HepG2 (cell line): ENCODE measurements at regions not wholly inside any gene's neighbourhood (a gene's known extent, or its start where the extent isn't known, plus 50 kb on each side); places are given as distances from the start of the nearest gene placed in this dataset.

ENCODE experiments used
- CHCHD3 ChIP-seq: sonication (generic); formaldehyde crosslinking; IDR thresholded peaks from 2 replicates; pipeline ENCODE4 v1.8.0; 2022; ENCODE audit warnings: mild to moderate bottlenecking, missing genetic modification reagents, moderate library complexity
- FOXK1 ChIP-seq: sonication (generic); formaldehyde crosslinking; IDR thresholded peaks from 2 replicates; pipeline ENCODE4 v1.4.0; 2020; ENCODE audit warnings: low read depth, missing genetic modification reagents, borderline replicate concordance
- POLR2AphosphoS5 ChIP-seq: IDR thresholded peaks from 2 replicates; pipeline ENCODE4 v1.6.1; 2012; ENCODE audit warnings: low read depth, low read length
- SMAD1 ChIP-seq: sonication (generic); formaldehyde crosslinking; IDR thresholded peaks from 2 replicates; pipeline ENCODE4 v1.4.0; 2020; ENCODE audit warnings: missing genetic modification reagents, low read depth, mild to moderate bottlenecking, borderline replicate concordance
- SOX13 ChIP-seq, 3 experiments: fragments of 450-650 bp in 1 of 3; sonication (generic) in 1 of 3; formaldehyde crosslinking in 1 of 3; IDR thresholded peaks in 2 of 3; conservative IDR thresholded peaks in 1 of 3; 2 replicates each; pipeline versions ENCODE4 v1.5.0 to v1.6.1; 2016 to 2020; ENCODE audit warnings: antibody characterized with exemption in 1 of 3, mild to moderate bottlenecking in 1 of 3, missing compliant biosample characterization in 1 of 3, missing genetic modification reagents in 1 of 3, moderate library complexity in 1 of 3
- STAT5B ChIP-seq: sonication (generic); formaldehyde crosslinking; IDR thresholded peaks from 2 replicates; pipeline ENCODE4 v1.4.0; 2020; ENCODE audit warnings: missing genetic modification reagents
- TOE1 ChIP-seq: sonication (generic); formaldehyde crosslinking; IDR thresholded peaks from 2 replicates; pipeline ENCODE4 v1.4.0; 2020; ENCODE audit warnings: mild to moderate bottlenecking, missing genetic modification reagents
- ZC3H13 ChIP-seq: sonication (generic); formaldehyde crosslinking; IDR thresholded peaks from 2 replicates; pipeline ENCODE4 v1.8.1; 2023; ENCODE audit warnings: mild to moderate bottlenecking, missing genetic modification reagents, moderate library complexity
- ZFP1 ChIP-seq: IDR thresholded peaks from 2 replicates; pipeline ENCODE4 v1.6.1; 2016
- ZFP91 ChIP-seq: sonication (generic); formaldehyde crosslinking; IDR thresholded peaks from 2 replicates; pipeline ENCODE4 v1.9.0; 2022; ENCODE audit warnings: missing genetic modification reagents, mild to moderate bottlenecking, borderline replicate concordance
- ZMYM4 ChIP-seq: sonication (generic); formaldehyde crosslinking; IDR thresholded peaks from 2 replicates; pipeline ENCODE4 v1.8.1; 2023; ENCODE audit warnings: mild to moderate bottlenecking, missing genetic modification reagents
- ZNF18 ChIP-seq: sonication (generic); formaldehyde crosslinking; IDR thresholded peaks from 2 replicates; pipeline ENCODE4 v1.8.0; 2022; ENCODE audit warnings: mild to moderate bottlenecking, missing genetic modification reagents; ENCODE audit not compliant: insufficient replicate concordance
- ZNF180 ChIP-seq: sonication (generic); formaldehyde crosslinking; IDR thresholded peaks from 2 replicates; pipeline ENCODE4 v1.4.0; 2020; ENCODE audit warnings: low read depth, missing genetic modification reagents, borderline replicate concordance
- ZNF326 ChIP-seq: sonication (generic); formaldehyde crosslinking; IDR thresholded peaks from 2 replicates; pipeline ENCODE4 v1.4.0; 2020; ENCODE audit warnings: missing genetic modification reagents, borderline replicate concordance
- ZNF333 ChIP-seq: sonication (generic); formaldehyde crosslinking; IDR thresholded peaks from 2 replicates; pipeline ENCODE4 v1.4.0; 2020; ENCODE audit warnings: mild to moderate bottlenecking, missing genetic modification reagents, borderline replicate concordance
- ZNF367 ChIP-seq: sonication (generic); formaldehyde crosslinking; IDR thresholded peaks from 2 replicates; pipeline ENCODE4 v1.4.0; 2020; ENCODE audit warnings: missing genetic modification reagents, borderline replicate concordance
- ZNF557 ChIP-seq: sonication (generic); formaldehyde crosslinking; IDR thresholded peaks from 2 replicates; pipeline ENCODE4 v1.4.0; 2020; ENCODE audit warnings: missing genetic modification reagents
- ZNF772 ChIP-seq: sonication (generic); formaldehyde crosslinking; IDR thresholded peaks from 2 replicates; pipeline ENCODE4 v1.5.0; 2020; ENCODE audit warnings: mild to moderate bottlenecking, missing genetic modification reagents
- TF ChIP-seq, protein P1 (sequence below): sonication (generic); formaldehyde crosslinking; conservative IDR thresholded peaks from 2 replicates; pipeline ENCODE4 v1.4.0; 2020; ENCODE audit warnings: missing genetic modification reagents
- TF ChIP-seq, protein P2 (sequence below): sonication (generic); formaldehyde crosslinking; IDR thresholded peaks from 2 replicates; pipeline ENCODE4 v1.4.0; 2020; ENCODE audit warnings: missing genetic modification reagents, borderline replicate concordance

GRCh38 chr15:53034767-53035245, 244.7 kb upstream of the ONECUT1 start (continued):
- TF ChIP-seq ZFP91 (0 out of 2 replicates have a peak, but pooled peaks have one; percentile 49), CHCHD3 (CRISPR knock-in tag) (no peak), ZNF772 (CRISPR knock-in tag) (no peak), ZNF367 (CRISPR knock-in tag) (no peak), ZNF333 (CRISPR knock-in tag) (no peak), ZNF326 (CRISPR knock-in tag) (no peak), ZNF18 (CRISPR knock-in tag) (no peak), ZC3H13 (CRISPR knock-in tag) (no peak), TOE1 (CRISPR knock-in tag) (no peak; the same call in 1 of the 2 replicates), SOX13 (IDR thresholded peaks at IDR 0.05) (0 out of 2 replicates have a peak, but pooled peaks have one; percentile 46), SOX13 (CRISPR knock-in tag; conservative IDR thresholded peaks at IDR 0.05 in 1 of 2, IDR thresholded peaks at IDR 0.05 in 1 of 2) (peak in 1 of 2 experiments; percentile 94; a peak in 2 of 4 replicates), FOXK1 (CRISPR knock-in tag) (peak; percentile 64; the same call in 1 of the 2 replicates), ZNF557 (CRISPR knock-in tag) (no peak), STAT5B (CRISPR knock-in tag) (no peak), POLR2AphosphoS5 (no peak), ZFP1 (CRISPR knock-in tag) (peak; percentile 41; the same call in 1 of the 2 replicates), ZNF180 (CRISPR knock-in tag) (no peak), ZMYM4 (peak; percentile 91), SMAD1 (CRISPR knock-in tag) (no peak)
- TF ChIP-seq, protein P1, sequence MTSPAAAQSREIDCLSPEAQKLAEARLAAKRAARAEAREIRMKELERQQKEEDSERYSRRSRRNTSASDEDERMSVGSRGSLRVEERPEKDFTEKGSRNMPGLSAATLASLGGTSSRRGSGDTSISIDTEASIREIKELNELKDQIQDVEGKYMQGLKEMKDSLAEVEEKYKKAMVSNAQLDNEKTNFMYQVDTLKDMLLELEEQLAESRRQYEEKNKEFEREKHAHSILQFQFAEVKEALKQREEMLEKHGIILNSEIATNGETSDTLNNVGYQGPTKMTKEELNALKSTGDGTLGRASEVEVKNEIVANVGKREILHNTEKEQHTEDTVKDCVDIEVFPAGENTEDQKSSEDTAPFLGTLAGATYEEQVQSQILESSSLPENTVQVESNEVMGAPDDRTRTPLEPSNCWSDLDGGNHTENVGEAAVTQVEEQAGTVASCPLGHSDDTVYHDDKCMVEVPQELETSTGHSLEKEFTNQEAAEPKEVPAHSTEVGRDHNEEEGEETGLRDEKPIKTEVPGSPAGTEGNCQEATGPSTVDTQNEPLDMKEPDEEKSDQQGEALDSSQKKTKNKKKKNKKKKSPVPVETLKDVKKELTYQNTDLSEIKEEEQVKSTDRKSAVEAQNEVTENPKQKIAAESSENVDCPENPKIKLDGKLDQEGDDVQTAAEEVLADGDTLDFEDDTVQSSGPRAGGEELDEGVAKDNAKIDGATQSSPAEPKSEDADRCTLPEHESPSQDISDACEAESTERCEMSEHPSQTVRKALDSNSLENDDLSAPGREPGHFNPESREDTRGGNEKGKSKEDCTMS (CRISPR knock-in tag), result no peak
- TF ChIP-seq, protein P2, sequence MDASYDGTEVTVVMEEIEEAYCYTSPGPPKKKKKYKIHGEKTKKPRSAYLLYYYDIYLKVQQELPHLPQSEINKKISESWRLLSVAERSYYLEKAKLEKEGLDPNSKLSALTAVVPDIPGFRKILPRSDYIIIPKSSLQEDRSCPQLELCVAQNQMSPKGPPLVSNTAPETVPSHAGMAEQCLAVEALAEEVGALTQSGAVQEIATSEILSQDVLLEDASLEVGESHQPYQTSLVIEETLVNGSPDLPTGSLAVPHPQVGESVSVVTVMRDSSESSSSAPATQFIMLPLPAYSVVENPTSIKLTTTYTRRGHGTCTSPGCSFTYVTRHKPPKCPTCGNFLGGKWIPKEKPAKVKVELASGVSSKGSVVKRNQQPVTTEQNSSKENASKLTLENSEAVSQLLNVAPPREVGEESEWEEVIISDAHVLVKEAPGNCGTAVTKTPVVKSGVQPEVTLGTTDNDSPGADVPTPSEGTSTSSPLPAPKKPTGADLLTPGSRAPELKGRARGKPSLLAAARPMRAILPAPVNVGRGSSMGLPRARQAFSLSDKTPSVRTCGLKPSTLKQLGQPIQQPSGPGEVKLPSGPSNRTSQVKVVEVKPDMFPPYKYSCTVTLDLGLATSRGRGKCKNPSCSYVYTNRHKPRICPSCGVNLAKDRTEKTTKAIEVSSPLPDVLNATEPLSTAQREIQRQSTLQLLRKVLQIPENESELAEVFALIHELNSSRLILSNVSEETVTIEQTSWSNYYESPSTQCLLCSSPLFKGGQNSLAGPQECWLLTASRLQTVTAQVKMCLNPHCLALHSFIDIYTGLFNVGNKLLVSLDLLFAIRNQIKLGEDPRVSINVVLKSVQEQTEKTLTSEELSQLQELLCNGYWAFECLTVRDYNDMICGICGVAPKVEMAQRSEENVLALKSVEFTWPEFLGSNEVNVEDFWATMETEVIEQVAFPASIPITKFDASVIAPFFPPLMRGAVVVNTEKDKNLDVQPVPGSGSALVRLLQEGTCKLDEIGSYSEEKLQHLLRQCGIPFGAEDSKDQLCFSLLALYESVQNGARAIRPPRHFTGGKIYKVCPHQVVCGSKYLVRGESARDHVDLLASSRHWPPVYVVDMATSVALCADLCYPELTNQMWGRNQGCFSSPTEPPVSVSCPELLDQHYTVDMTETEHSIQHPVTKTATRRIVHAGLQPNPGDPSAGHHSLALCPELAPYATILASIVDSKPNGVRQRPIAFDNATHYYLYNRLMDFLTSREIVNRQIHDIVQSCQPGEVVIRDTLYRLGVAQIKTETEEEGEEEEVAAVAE (CRISPR knock-in tag), result no peak
